ENCODE measurements at regions not wholly inside any gene's neighbourhood (a gene's known extent, or its start where the extent isn't known, plus 50 kb on each side); places are given as distances from the start of the nearest gene placed in this dataset.
"Not testable (repeated sequence)": the region's sequence is repeated elsewhere in the genome, so short reads cannot be mapped to it uniquely, and the experiment has no call there.

GRCh38 chr18:45343365-45343764 is 271.9 kb upstream of the SLC14A2 start:
- TF ChIP-seq CTCF (IDR thresholded peaks at IDR 0.05) (no peak), EZH2 (IDR thresholded peaks at IDR 0.05; ENCODE audit: borderline replicate concordance, insufficient read depth, low read depth, low read length, poor library complexity, severe bottlenecking) (no peak)
- H3K4me1 ChIP-seq (ENCODE audit: control insufficient read depth in 2 of 2, insufficient read depth in 2 of 2, low read length in 2 of 2), result no peaks in the 10 kb centered on the region
- no peaks in the 10 kb centered on the region for H4K20me1 ChIP-seq (ENCODE audit: control insufficient read depth, insufficient read depth, low read length, poor library complexity, severe bottlenecking)
- H3K27me3 Mint-ChIP-seq, result peaks cover 21% of the 10 kb centered on the region
- no peak for ATAC-seq (ENCODE audit: low read depth)
- peaks cover 0 to 8% (median 3%) of the 10 kb centered on the region in 4 experiments for H3K27me3 ChIP-seq (replicated peaks in 1 of 4; ENCODE audit: control extremely low read depth in 1 of 4, control insufficient read depth in 3 of 4, insufficient read depth in 4 of 4, low read length in 3 of 4)
- no peaks in the 10 kb centered on the region for H3K79me2 ChIP-seq (ENCODE audit: control insufficient read depth, insufficient read depth, low read length)
- H3K9me3 ChIP-seq (ENCODE audit: control extremely low read depth in 1 of 3, control insufficient read depth in 2 of 3, insufficient read depth in 1 of 3, low read length in 2 of 3), result peaks cover 0 to 4% (median 0%) of the 10 kb centered on the region in 3 donors
- no peak for DNase-seq
- 100% methylated on average over 2 of the region's 5 CpGs for WGBS (ENCODE audit: insufficient coverage)
- no peak overlapping the region for H3K27ac Mint-ChIP-seq
- ChIA-PET CTCF (no interaction called here), POLR2A (no interaction called here)
- H3K4me2 ChIP-seq (replicated peaks; ENCODE audit: low read depth, low read length, poor library complexity, severe bottlenecking), result no peak overlapping the region
- no peaks in the 10 kb centered on the region for H3K9me3 Mint-ChIP-seq (ENCODE audit: insufficient read depth)
- H3K4me1 Mint-ChIP-seq, result no peaks in the 10 kb centered on the region
- H3K4me3 Mint-ChIP-seq, result no peak overlapping the region
- H3K4me3 ChIP-seq (ENCODE audit: control extremely low read depth in 1 of 5, extremely low read depth in 1 of 5, insufficient read depth in 1 of 5, low read depth in 2 of 5, low read length in 4 of 5), result no peak overlapping the region
- H3K36me3 ChIP-seq (replicated peaks in 1 of 2; ENCODE audit: control extremely low read depth in 1 of 2, control insufficient read depth in 1 of 2, extremely low read depth in 1 of 2, insufficient read depth in 2 of 2, low read length in 1 of 2), result no peaks in the 10 kb centered on the region
- no peak overlapping the region for H3K27ac ChIP-seq (ENCODE audit: low read length in 2 of 2)
- intact Hi-C loops (cut with micrococcal nuclease), result no loop called here
- H3K9ac ChIP-seq (ENCODE audit: low read length), result no peak overlapping the region
- no peak overlapping the region for H2AFZ ChIP-seq (ENCODE audit: insufficient read depth, low read depth, low read length, poor library complexity, severe bottlenecking)

- H3K4me2 ChIP-seq (replicated peaks; ENCODE audit: low read depth, low read length, poor library complexity, severe bottlenecking); intact Hi-C loops (cut with micrococcal nuclease); DNase-seq; H3K9me3 ChIP-seq (ENCODE audit: control extremely low read depth in 1 of 3, control insufficient read depth in 2 of 3, insufficient read depth in 1 of 3, low read length in 2 of 3); H3K4me1 Mint-ChIP-seq; H4K20me1 ChIP-seq (ENCODE audit: control insufficient read depth, insufficient read depth, low read length, poor library complexity, severe bottlenecking); H3K36me3 ChIP-seq (replicated peaks in 1 of 2; ENCODE audit: control extremely low read depth in 1 of 2, control insufficient read depth in 1 of 2, extremely low read depth in 1 of 2, insufficient read depth in 2 of 2, low read length in 1 of 2); H3K4me3 ChIP-seq (ENCODE audit: control extremely low read depth in 1 of 5, extremely low read depth in 1 of 5, insufficient read depth in 1 of 5, low read depth in 2 of 5, low read length in 4 of 5); H3K9me3 Mint-ChIP-seq (ENCODE audit: insufficient read depth); H3K27ac Mint-ChIP-seq; CTCF ChIA-PET; H3K4me3 Mint-ChIP-seq; POLR2A ChIA-PET; H2AFZ ChIP-seq (ENCODE audit: insufficient read depth, low read depth, low read length, poor library complexity, severe bottlenecking); H3K27me3 ChIP-seq (replicated peaks in 1 of 4; ENCODE audit: control extremely low read depth in 1 of 4, control insufficient read depth in 3 of 4, insufficient read depth in 4 of 4, low read length in 3 of 4); H3K27ac ChIP-seq (ENCODE audit: low read length in 2 of 2); H3K79me2 ChIP-seq (ENCODE audit: control insufficient read depth, insufficient read depth, low read length); ATAC-seq (ENCODE audit: low read depth); H3K4me1 ChIP-seq (ENCODE audit: control insufficient read depth in 2 of 2, insufficient read depth in 2 of 2, low read length in 2 of 2); H3K9ac ChIP-seq (ENCODE audit: low read length): not testable (repeated sequence)
- H3K27me3 Mint-ChIP-seq, result peaks cover 25% of the 10 kb centered on the region
- WGBS (ENCODE audit: insufficient coverage), result 70% methylated on average over 3 of the region's 6 CpGs
Measured at GRCh38 chr18:45344680-45345079, 270.6 kb upstream of the SLC14A2 start.
